HCT116 (cell line): ENCODE measurements at regions not wholly inside any gene's neighbourhood (a gene's known extent, or its start where the extent isn't known, plus 50 kb on each side); places are given as distances from the start of the nearest gene placed in this dataset.

Source experiments
- CEBPB ChIP-seq: IDR thresholded peaks from 2 replicates; pipeline ENCODE4 v1.6.1; 2012; ENCODE audit warnings: low read depth
- EZH2phosphoT487 ChIP-seq: fragments of 200-600 bp; IDR thresholded peaks from 2 replicates; pipeline ENCODE4 v1.6.1; 2018; ENCODE audit warnings: antibody characterized with exemption, borderline replicate concordance
- SP1 ChIP-seq: IDR thresholded peaks from 2 replicates; pipeline ENCODE4 v1.6.1; 2012; ENCODE audit warnings: low read depth
- TF ChIP-seq, protein P1 (sequence below): IDR thresholded peaks from 2 replicates; pipeline ENCODE4 v1.6.1; 2011; ENCODE audit warnings: mild to moderate bottlenecking, low read length, moderate library complexity; ENCODE audit not compliant: insufficient replicate concordance; ENCODE audit errors: extremely low read depth
- TF ChIP-seq, protein P2 (sequence below), 3 experiments: fragments of 200-600 bp in 1 of 3; sonication (generic) in 1 of 3; IDR thresholded peaks in 2 of 3; conservative IDR thresholded peaks in 1 of 3; 2 replicates each; pipeline ENCODE4 v1.5.1; 2012 to 2017; ENCODE audit warnings: low read depth in 2 of 3, low read length in 2 of 3, antibody characterized with exemption in 1 of 3, borderline replicate concordance in 1 of 3, control low read depth in 1 of 3, mild to moderate bottlenecking in 1 of 3, mixed read lengths in 1 of 3, mixed run types in 1 of 3, moderate library complexity in 1 of 3; ENCODE audit not compliant: insufficient read depth in 1 of 3
- TF ChIP-seq, protein P3 (sequence below): IDR thresholded peaks from 2 replicates; pipeline ENCODE4 v1.6.1; 2012; ENCODE audit warnings: low read depth

- TF ChIP-seq, protein P1, sequence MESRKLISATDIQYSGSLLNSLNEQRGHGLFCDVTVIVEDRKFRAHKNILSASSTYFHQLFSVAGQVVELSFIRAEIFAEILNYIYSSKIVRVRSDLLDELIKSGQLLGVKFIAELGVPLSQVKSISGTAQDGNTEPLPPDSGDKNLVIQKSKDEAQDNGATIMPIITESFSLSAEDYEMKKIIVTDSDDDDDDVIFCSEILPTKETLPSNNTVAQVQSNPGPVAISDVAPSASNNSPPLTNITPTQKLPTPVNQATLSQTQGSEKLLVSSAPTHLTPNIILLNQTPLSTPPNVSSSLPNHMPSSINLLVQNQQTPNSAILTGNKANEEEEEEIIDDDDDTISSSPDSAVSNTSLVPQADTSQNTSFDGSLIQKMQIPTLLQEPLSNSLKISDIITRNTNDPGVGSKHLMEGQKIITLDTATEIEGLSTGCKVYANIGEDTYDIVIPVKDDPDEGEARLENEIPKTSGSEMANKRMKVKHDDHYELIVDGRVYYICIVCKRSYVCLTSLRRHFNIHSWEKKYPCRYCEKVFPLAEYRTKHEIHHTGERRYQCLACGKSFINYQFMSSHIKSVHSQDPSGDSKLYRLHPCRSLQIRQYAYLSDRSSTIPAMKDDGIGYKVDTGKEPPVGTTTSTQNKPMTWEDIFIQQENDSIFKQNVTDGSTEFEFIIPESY, result no peak
- TF ChIP-seq, protein P2, sequence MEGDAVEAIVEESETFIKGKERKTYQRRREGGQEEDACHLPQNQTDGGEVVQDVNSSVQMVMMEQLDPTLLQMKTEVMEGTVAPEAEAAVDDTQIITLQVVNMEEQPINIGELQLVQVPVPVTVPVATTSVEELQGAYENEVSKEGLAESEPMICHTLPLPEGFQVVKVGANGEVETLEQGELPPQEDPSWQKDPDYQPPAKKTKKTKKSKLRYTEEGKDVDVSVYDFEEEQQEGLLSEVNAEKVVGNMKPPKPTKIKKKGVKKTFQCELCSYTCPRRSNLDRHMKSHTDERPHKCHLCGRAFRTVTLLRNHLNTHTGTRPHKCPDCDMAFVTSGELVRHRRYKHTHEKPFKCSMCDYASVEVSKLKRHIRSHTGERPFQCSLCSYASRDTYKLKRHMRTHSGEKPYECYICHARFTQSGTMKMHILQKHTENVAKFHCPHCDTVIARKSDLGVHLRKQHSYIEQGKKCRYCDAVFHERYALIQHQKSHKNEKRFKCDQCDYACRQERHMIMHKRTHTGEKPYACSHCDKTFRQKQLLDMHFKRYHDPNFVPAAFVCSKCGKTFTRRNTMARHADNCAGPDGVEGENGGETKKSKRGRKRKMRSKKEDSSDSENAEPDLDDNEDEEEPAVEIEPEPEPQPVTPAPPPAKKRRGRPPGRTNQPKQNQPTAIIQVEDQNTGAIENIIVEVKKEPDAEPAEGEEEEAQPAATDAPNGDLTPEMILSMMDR (IDR thresholded peaks at IDR 0.05 in 2 of 3, conservative IDR thresholded peaks at IDR 0.05 in 1 of 3; ENCODE audit: borderline replicate concordance in 1 of 3, insufficient read depth in 1 of 3, low read depth in 2 of 3, low read length in 2 of 3), result no peak
- TF ChIP-seq CEBPB, result no peak
- no peak for TF ChIP-seq SP1
- TF ChIP-seq EZH2phosphoT487, result no peak
- TF ChIP-seq, protein P3, sequence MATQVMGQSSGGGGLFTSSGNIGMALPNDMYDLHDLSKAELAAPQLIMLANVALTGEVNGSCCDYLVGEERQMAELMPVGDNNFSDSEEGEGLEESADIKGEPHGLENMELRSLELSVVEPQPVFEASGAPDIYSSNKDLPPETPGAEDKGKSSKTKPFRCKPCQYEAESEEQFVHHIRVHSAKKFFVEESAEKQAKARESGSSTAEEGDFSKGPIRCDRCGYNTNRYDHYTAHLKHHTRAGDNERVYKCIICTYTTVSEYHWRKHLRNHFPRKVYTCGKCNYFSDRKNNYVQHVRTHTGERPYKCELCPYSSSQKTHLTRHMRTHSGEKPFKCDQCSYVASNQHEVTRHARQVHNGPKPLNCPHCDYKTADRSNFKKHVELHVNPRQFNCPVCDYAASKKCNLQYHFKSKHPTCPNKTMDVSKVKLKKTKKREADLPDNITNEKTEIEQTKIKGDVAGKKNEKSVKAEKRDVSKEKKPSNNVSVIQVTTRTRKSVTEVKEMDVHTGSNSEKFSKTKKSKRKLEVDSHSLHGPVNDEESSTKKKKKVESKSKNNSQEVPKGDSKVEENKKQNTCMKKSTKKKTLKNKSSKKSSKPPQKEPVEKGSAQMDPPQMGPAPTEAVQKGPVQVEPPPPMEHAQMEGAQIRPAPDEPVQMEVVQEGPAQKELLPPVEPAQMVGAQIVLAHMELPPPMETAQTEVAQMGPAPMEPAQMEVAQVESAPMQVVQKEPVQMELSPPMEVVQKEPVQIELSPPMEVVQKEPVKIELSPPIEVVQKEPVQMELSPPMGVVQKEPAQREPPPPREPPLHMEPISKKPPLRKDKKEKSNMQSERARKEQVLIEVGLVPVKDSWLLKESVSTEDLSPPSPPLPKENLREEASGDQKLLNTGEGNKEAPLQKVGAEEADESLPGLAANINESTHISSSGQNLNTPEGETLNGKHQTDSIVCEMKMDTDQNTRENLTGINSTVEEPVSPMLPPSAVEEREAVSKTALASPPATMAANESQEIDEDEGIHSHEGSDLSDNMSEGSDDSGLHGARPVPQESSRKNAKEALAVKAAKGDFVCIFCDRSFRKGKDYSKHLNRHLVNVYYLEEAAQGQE, result no peak
These were observed 63.3 kb upstream of the CKS2 start for GRCh38 chr9:89247431-89248353.
